ENCODE measurements at regions not wholly inside any gene's neighbourhood (a gene's known extent, or its start where the extent isn't known, plus 50 kb on each side); places are given as distances from the start of the nearest gene placed in this dataset.

DNA sequence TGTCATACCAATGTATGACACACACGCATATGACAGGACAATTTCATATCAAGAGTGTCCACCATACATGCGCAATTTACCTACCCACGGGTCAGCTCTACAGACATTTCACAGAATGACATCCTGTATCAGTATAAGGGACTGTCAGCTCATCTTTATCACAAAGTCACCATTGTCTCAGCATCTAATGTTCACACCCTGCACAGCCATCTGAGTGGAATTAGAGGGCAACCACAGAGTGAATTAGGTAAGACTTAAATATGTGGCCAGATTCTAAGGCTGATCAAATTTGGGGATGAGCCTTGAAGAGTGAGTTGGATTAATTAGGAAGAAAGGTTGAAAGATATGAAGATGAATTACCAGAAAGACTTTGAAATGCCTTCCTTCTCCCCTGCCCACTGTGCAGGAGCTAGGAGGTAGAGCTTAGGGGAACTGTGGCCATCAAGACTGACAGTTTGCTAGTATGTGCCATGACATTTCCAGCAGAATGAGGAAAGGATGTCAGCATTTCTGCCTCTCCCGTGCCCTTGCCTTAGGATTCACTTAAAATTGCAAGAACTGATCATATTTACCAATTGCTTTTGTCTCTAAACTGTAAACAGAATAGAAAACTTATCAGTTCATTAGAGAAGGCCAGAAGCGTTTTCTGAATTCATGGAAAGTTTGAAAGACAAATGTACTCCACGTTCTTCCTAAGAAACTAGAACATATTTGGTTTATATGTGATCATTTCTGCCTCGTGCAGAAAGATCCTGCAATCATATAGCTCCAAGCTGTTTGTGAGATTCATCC is 121.1 kb downstream of the DDX1 start:
- TF ChIP-seq, protein P1, sequence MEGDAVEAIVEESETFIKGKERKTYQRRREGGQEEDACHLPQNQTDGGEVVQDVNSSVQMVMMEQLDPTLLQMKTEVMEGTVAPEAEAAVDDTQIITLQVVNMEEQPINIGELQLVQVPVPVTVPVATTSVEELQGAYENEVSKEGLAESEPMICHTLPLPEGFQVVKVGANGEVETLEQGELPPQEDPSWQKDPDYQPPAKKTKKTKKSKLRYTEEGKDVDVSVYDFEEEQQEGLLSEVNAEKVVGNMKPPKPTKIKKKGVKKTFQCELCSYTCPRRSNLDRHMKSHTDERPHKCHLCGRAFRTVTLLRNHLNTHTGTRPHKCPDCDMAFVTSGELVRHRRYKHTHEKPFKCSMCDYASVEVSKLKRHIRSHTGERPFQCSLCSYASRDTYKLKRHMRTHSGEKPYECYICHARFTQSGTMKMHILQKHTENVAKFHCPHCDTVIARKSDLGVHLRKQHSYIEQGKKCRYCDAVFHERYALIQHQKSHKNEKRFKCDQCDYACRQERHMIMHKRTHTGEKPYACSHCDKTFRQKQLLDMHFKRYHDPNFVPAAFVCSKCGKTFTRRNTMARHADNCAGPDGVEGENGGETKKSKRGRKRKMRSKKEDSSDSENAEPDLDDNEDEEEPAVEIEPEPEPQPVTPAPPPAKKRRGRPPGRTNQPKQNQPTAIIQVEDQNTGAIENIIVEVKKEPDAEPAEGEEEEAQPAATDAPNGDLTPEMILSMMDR (IDR thresholded peaks at IDR 0.05), result no peak
- TF ChIP-seq POLR2A (IDR thresholded peaks at IDR 0.05) (no peak), POLR2AphosphoS5 (IDR thresholded peaks at IDR 0.05) (no peak), EP300 (IDR thresholded peaks at IDR 0.05) (no peak)
